ENCODE measurements at regions not wholly inside any gene's neighbourhood (a gene's known extent, or its start where the extent isn't known, plus 50 kb on each side); places are given as distances from the start of the nearest gene placed in this dataset.

GRCh38 chr1:191675856-191676783, 482.1 kb upstream of the RGS18 start:
- no peak for DNase-seq
- Histone ChIP-seq H3K4me3 (no peak overlapping the region), H3K27me3 (no peaks in the 10 kb centered on the region), H3K27ac (no peak overlapping the region), H3K4me1 (peaks cover 0 to 21% (median 14%) of the 10 kb centered on the region in 4 donors), H3K9me3 (no peaks in the 10 kb centered on the region), H3K36me3 (no peaks in the 10 kb centered on the region)
- 79 to 81% methylated on average over 4 of the region's 4 CpGs for WGBS, 2 donors
- intact Hi-C loops (cut with DNase I) = no loop called here
- no peak for TF ChIP-seq POLR2A (IDR thresholded peaks at IDR 0.05)
- no peak for TF ChIP-seq POLR2AphosphoS5 (IDR thresholded peaks at IDR 0.05)
- TF ChIP-seq EP300 (IDR thresholded peaks at IDR 0.05) = no peak
- no peak for TF ChIP-seq CTCF (IDR thresholded peaks at IDR 0.05)

- Histone ChIP-seq H3K9me3 (no peaks in the 10 kb centered on the region), H3K27me3 (no peaks in the 10 kb centered on the region), H3K27ac (no peak overlapping the region), H3K4me3 (no peak overlapping the region), H3K36me3 (no peaks in the 10 kb centered on the region), H3K4me1 (no peaks in the 10 kb centered on the region)
- no peak for DNase-seq
- WGBS, 2 donors = 6 to 62% methylated on average over 1 of the region's 1 CpG
- no peak for TF ChIP-seq POLR2A (IDR thresholded peaks at IDR 0.05)
- TF ChIP-seq POLR2AphosphoS5 (IDR thresholded peaks at IDR 0.05) = no peak
- no peak for TF ChIP-seq CTCF (IDR thresholded peaks at IDR 0.05)
- no peak for TF ChIP-seq EP300 (IDR thresholded peaks at IDR 0.05)
- intact Hi-C loops (cut with DNase I) = no loop called here
Observed at GRCh38 chr1:191685669-191686068, 472.6 kb upstream of the RGS18 start.

- no peaks in the 10 kb centered on the region for H3K27me3 ChIP-seq
Observed at GRCh38 chr1:191687721-191688120, 470.5 kb upstream of the RGS18 start.

GRCh38 chr1:191690931-191691330, 467.3 kb upstream of the RGS18 start:
- no peaks in the 10 kb centered on the region for H3K27me3 ChIP-seq
- no peak overlapping the region for H3K27ac ChIP-seq
- no peak for DNase-seq
- no peaks in the 10 kb centered on the region for H3K36me3 ChIP-seq
- intact Hi-C loops (cut with DNase I) = no loop called here
- H3K4me1 ChIP-seq = no peaks in the 10 kb centered on the region
- H3K4me3 ChIP-seq = no peak overlapping the region
- TF ChIP-seq POLR2A (IDR thresholded peaks at IDR 0.05) = no peak
- H3K9me3 ChIP-seq = no peaks in the 10 kb centered on the region

More at GRCh38 chr1:191687721-191688120, 470.5 kb upstream of the RGS18 start:
- TF ChIP-seq CTCF (IDR thresholded peaks at IDR 0.05) (no peak), EP300 (IDR thresholded peaks at IDR 0.05) (no peak), POLR2A (IDR thresholded peaks at IDR 0.05) (no peak), POLR2AphosphoS5 (IDR thresholded peaks at IDR 0.05) (no peak)
- Histone ChIP-seq H3K4me3 (no peak overlapping the region), H3K36me3 (no peaks in the 10 kb centered on the region), H3K9me3 (no peaks in the 10 kb centered on the region), H3K27ac (no peak overlapping the region), H3K4me1 (no peaks in the 10 kb centered on the region)
- WGBS, 2 donors = 41 to 46% methylated on average over 3 of the region's 3 CpGs
- intact Hi-C loops (cut with DNase I) = no loop called here
- DNase-seq = no peak

- intact Hi-C loops (cut with DNase I) = no loop called here
- Histone ChIP-seq H3K27me3 (no peaks in the 10 kb centered on the region), H3K36me3 (no peaks in the 10 kb centered on the region), H3K4me3 (no peak overlapping the region), H3K9me3 (no peaks in the 10 kb centered on the region), H3K4me1 (no peaks in the 10 kb centered on the region), H3K27ac (no peak overlapping the region)
- WGBS, 2 donors = 77 to 86% methylated on average over 4 of the region's 4 CpGs
- no peak for TF ChIP-seq POLR2AphosphoS5 (IDR thresholded peaks at IDR 0.05)
- no peak for TF ChIP-seq CTCF (IDR thresholded peaks at IDR 0.05)
- TF ChIP-seq POLR2A (IDR thresholded peaks at IDR 0.05) = no peak
- no peak for TF ChIP-seq EP300 (IDR thresholded peaks at IDR 0.05)
- DNase-seq = no peak
Observed at GRCh38 chr1:191693797-191694196, 464.5 kb upstream of the RGS18 start.
